GM12872 (cell line): ENCODE measurements at regions not wholly inside any gene's neighbourhood (a gene's known extent, or its start where the extent isn't known, plus 50 kb on each side); places are given as distances from the start of the nearest gene placed in this dataset.

Experiments used
- CTCF ChIP-seq: IDR thresholded peaks from 3 replicates; pipeline ENCODE4 v1.5.1; 2011; ENCODE audit warnings: low read depth, mild to moderate bottlenecking, low read length, moderate library complexity; ENCODE audit not compliant: insufficient read depth

DNA sequence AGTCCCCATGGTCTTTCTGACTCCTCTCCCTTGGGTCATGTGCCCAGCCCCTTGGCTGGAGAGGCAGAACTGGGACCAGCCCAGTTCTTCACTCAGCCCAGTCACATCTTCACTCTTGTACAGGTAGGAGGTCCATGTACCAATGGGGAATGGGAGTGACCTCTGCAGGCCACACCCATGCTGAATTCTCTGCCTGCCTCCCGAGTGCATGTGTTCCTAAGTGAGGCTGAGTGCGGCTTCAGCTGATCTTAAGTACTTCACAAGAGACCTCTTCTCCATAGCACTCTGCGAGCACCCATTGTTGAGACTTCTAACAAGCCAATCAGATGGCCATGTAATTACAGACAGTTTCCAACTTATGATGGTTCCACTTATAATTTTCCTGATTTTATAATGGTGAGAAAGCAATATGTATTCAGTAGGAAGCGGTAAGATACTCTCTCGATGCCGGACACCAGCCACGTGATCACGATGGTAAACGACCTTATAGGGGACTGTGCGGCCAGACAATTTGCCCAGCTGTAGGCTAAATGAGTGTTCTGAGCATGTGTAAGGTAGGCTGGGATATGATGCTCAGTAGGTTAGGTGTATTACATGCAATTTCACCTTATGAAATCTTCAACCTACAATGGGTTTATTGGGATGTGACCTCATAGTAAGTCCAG is 112.1 kb downstream of the KLF13 start:
- no peak for TF ChIP-seq CTCF

DNA sequence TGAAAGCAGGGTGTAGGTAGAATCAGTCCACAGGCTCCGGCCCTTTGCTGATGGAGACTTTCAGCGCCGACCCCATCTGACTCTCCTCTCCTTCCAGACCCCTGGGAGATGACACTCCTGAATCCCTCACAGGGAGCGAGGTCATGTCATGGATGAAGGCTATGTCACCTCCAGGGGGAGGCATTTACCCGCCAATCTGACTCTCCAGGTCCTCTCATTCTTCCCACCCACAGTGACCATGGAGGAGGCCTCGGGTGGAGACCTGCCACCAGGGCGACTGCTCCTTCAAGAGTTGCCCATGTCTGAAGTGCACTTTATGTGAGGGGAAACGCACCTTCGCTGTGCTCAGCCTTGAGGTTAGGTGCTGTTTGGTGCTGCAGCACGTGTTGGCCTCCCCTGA is 112.7 kb downstream of the KLF13 start:
- peak; percentile 59 for TF ChIP-seq CTCF

- TF ChIP-seq CTCF = no peak
These were observed 114.2 kb downstream of the KLF13 start for GRCh38 chr15:31440754-31441311.

DNA sequence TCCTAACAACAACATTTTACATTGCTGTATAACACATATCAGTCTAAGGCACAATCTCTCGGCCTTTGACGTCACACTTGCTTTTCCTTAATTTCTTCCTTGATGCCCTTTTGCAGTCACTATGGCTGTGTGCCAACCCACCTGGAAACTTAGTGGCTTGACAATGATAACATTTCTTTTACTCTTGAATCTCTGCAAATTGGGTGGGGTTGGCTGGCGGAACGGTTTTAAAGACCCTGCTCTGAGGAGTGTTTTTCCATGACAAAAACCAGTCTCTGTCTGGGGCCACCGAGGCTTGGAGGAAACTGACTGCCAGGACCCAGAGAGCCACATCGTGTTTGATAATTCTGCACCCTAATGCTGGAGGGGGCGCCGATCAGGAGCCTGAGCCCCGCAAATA is 115.6 kb downstream of the KLF13 start:
- no peak for TF ChIP-seq CTCF

- peak; percentile 32; the same call in 1 of the 3 replicates for TF ChIP-seq CTCF
These were observed 116.1 kb downstream of the KLF13 start for GRCh38 chr15:31442699-31443111.

DNA sequence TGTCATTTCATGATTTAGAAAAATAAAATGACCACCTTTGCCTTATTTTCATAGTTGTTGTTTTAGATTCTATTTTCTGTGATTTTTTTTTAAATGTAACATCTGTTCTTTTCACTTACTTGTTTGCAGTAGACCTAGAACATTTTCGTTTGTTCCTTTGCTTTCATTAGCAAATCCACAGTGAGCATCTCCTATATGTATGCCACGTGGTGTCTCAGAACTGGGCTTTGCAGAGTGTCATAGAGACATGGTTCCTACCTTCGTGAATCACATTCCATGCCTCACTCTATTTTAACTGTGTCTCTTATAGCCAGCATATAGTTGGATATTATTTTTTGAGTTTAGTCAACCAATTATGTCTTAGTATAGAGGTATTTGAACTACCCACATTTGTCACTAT is 118.2 kb downstream of the KLF13 start:
- TF ChIP-seq CTCF = no peak

- no peak for TF ChIP-seq CTCF
These were observed 119.9 kb downstream of the KLF13 start for GRCh38 chr15:31446546-31446945.
